Neural cell (in vitro differentiated cells): ENCODE measurements at regions not wholly inside any gene's neighbourhood (a gene's known extent, or its start where the extent isn't known, plus 50 kb on each side); places are given as distances from the start of the nearest gene placed in this dataset.

Experiments
- CTCF ChIP-seq: fragments of 450-650 bp; IDR thresholded peaks from 2 replicates; pipeline ENCODE4 v1.5.1; 2014; ENCODE audit warnings: antibody characterized with exemption, mild to moderate bottlenecking, moderate library complexity; ENCODE audit not compliant: poor library complexity, severe bottlenecking
- EP300 ChIP-seq: fragments of 450-650 bp; conservative IDR thresholded peaks from 2 replicates; pipeline ENCODE4 v1.6.1; 2014; ENCODE audit warnings: antibody characterized with exemption, mild to moderate bottlenecking, moderate library complexity; ENCODE audit not compliant: poor library complexity, severe bottlenecking
- EZH2 ChIP-seq: fragments of 200-600, 300-800 bp; shearing (Covaris generic), sonication (generic); IDR thresholded peaks from 2 replicates; pipeline ENCODE4 v1.6.1; 2014; ENCODE audit warnings: antibody characterized with exemption, low read length, borderline replicate concordance, mild to moderate bottlenecking; ENCODE audit not compliant: insufficient read depth, poor library complexity, severe bottlenecking
- MXI1 ChIP-seq: fragments of 450-650 bp; conservative IDR thresholded peaks from 2 replicates; pipeline ENCODE4 v1.6.1; 2014; ENCODE audit warnings: antibody characterized with exemption, mild to moderate bottlenecking; ENCODE audit not compliant: poor library complexity, severe bottlenecking
- POLR2AphosphoS5 ChIP-seq: IDR thresholded peaks from 2 replicates; pipeline ENCODE4 v1.6.1; 2012
- RAD21 ChIP-seq: fragments of 450-650 bp; conservative IDR thresholded peaks from 2 replicates; pipeline ENCODE4 v1.6.1; 2014; ENCODE audit warnings: antibody characterized with exemption, mild to moderate bottlenecking, moderate library complexity
- REST ChIP-seq: IDR thresholded peaks from 2 replicates; pipeline ENCODE4 v1.6.1; 2012; ENCODE audit warnings: borderline replicate concordance
- TAF1 ChIP-seq: IDR thresholded peaks from 2 replicates; pipeline ENCODE4 v1.6.1; 2012; ENCODE audit warnings: low read depth

GRCh38 chr7:80053124-80053523 is 81.5 kb upstream of the GNAI1 start:
- TF ChIP-seq CTCF (peak; percentile 23), MXI1 (no peak), EP300 (peak; percentile 94), EZH2 (no peak), REST (peak; percentile 87), POLR2AphosphoS5 (peak; percentile 86), TAF1 (no peak), RAD21 (no peak)
